ENCODE measurements at regions not wholly inside any gene's neighbourhood (a gene's known extent, or its start where the extent isn't known, plus 50 kb on each side); places are given as distances from the start of the nearest gene placed in this dataset.

GRCh38 chr3:23108451-23109057 lies 94.6 kb upstream of the UBE2E2 start:
- peaks cover 4% of the 10 kb centered on the region for H3K4me1 Mint-ChIP-seq (ENCODE audit: unreplicated experiment)
- DNase-seq (ENCODE audit: low spot score), result no peak
- H3K4me3 Mint-ChIP-seq (ENCODE audit: unreplicated experiment), result no peak overlapping the region
- no peak overlapping the region for H3K27ac Mint-ChIP-seq (ENCODE audit: unreplicated experiment)
- no peaks in the 10 kb centered on the region for H3K36me3 Mint-ChIP-seq (ENCODE audit: low read depth, unreplicated experiment)
- H3K27me3 Mint-ChIP-seq (ENCODE audit: unreplicated experiment), result peaks cover 2% of the 10 kb centered on the region
- TF ChIP-seq CTCF (IDR thresholded peaks at IDR 0.05; ENCODE audit: unreplicated experiment), result no peak
- H3K9me3 Mint-ChIP-seq (ENCODE audit: unreplicated experiment), result no peaks in the 10 kb centered on the region

GRCh38 chr3:23111286-23111685 lies 91.8 kb upstream of the UBE2E2 start:
- Mint-ChIP-seq H3K27me3 (ENCODE audit: unreplicated experiment) (peaks cover 2% of the 10 kb centered on the region), H3K9me3 (ENCODE audit: unreplicated experiment) (no peaks in the 10 kb centered on the region), H3K36me3 (ENCODE audit: low read depth, unreplicated experiment) (no peaks in the 10 kb centered on the region), H3K27ac (ENCODE audit: unreplicated experiment) (no peak overlapping the region), H3K4me3 (ENCODE audit: unreplicated experiment) (no peak overlapping the region), H3K4me1 (ENCODE audit: unreplicated experiment) (no peaks in the 10 kb centered on the region)
- TF ChIP-seq CTCF (IDR thresholded peaks at IDR 0.05; ENCODE audit: unreplicated experiment), result no peak
- no peak for DNase-seq (ENCODE audit: low spot score)

GRCh38 chr3:23111797-23112196 lies 91.3 kb upstream of the UBE2E2 start:
- Mint-ChIP-seq H3K36me3 (ENCODE audit: low read depth, unreplicated experiment) (no peaks in the 10 kb centered on the region), H3K9me3 (ENCODE audit: unreplicated experiment) (no peaks in the 10 kb centered on the region), H3K4me1 (ENCODE audit: unreplicated experiment) (no peaks in the 10 kb centered on the region), H3K4me3 (ENCODE audit: unreplicated experiment) (no peak overlapping the region), H3K27me3 (ENCODE audit: unreplicated experiment) (peaks cover 2% of the 10 kb centered on the region), H3K27ac (ENCODE audit: unreplicated experiment) (no peak overlapping the region)
- TF ChIP-seq CTCF (IDR thresholded peaks at IDR 0.05; ENCODE audit: unreplicated experiment), result no peak
- DNase-seq (ENCODE audit: low spot score), result no peak

- Mint-ChIP-seq H3K4me3 (ENCODE audit: unreplicated experiment) (no peak overlapping the region), H3K27ac (ENCODE audit: unreplicated experiment) (no peak overlapping the region), H3K4me1 (ENCODE audit: unreplicated experiment) (no peaks in the 10 kb centered on the region), H3K36me3 (ENCODE audit: low read depth, unreplicated experiment) (no peaks in the 10 kb centered on the region), H3K27me3 (ENCODE audit: unreplicated experiment) (no peaks in the 10 kb centered on the region), H3K9me3 (ENCODE audit: unreplicated experiment) (no peaks in the 10 kb centered on the region)
- no peak for TF ChIP-seq CTCF (IDR thresholded peaks at IDR 0.05; ENCODE audit: unreplicated experiment)
- no peak for DNase-seq (ENCODE audit: low spot score)
Observed at GRCh38 chr3:23112491-23112890, 90.6 kb upstream of the UBE2E2 start.

- no peak overlapping the region for H3K27ac Mint-ChIP-seq (ENCODE audit: unreplicated experiment)
- H3K4me3 Mint-ChIP-seq (ENCODE audit: unreplicated experiment), result no peak overlapping the region
Observed at GRCh38 chr3:23113455-23114171, 89.5 kb upstream of the UBE2E2 start.

More at GRCh38 chr3:23113455-23114171, 89.5 kb upstream of the UBE2E2 start:
- Mint-ChIP-seq H3K36me3 (ENCODE audit: low read depth, unreplicated experiment) (no peaks in the 10 kb centered on the region), H3K4me1 (ENCODE audit: unreplicated experiment) (no peaks in the 10 kb centered on the region), H3K27me3 (ENCODE audit: unreplicated experiment) (no peaks in the 10 kb centered on the region), H3K9me3 (ENCODE audit: unreplicated experiment) (no peaks in the 10 kb centered on the region)
- no peak for DNase-seq (ENCODE audit: low spot score)
- no peak for TF ChIP-seq CTCF (IDR thresholded peaks at IDR 0.05; ENCODE audit: unreplicated experiment)

All from endothelial cell (in vitro differentiated cells).